ENCODE measurements at regions not wholly inside any gene's neighbourhood (a gene's known extent, or its start where the extent isn't known, plus 50 kb on each side); places are given as distances from the start of the nearest gene placed in this dataset.

- no peak overlapping the region for H3K27ac ChIP-seq (ENCODE audit: extremely low read depth, low read depth, low read length)
- BruUV-seq (replicated peaks) = no TSS peak
- no peak overlapping the region for H3K4me3 ChIP-seq
- H3K9me1 ChIP-seq (ENCODE audit: control insufficient read depth, insufficient read depth, low read length) = no peaks in the 10 kb centered on the region
- H3K9ac ChIP-seq (ENCODE audit: insufficient read depth in 1 of 2, low read depth in 2 of 2, low read length in 2 of 2) = no peak overlapping the region
- no peak overlapping the region for H2AFZ ChIP-seq (ENCODE audit: low read depth, low read length)
- no peak for DNase-seq (ENCODE audit: extremely low read depth in 1 of 4, low spot score in 3 of 4)
- H4K20me1 ChIP-seq (replicated peaks; ENCODE audit: control insufficient read depth, insufficient read depth, low read length) = no peaks in the 10 kb centered on the region
- ChIA-PET POLR2A (no interaction called here), CTCF (ENCODE audit: low intra/inter-chr PET ratio) (no interaction called here)
- no peaks in the 10 kb centered on the region for H3K9me3 ChIP-seq (replicated peaks; ENCODE audit: control insufficient read depth, insufficient read depth, low read depth, low read length)
- no peaks in the 10 kb centered on the region for H3K4me1 ChIP-seq (replicated peaks in 1 of 2; ENCODE audit: control insufficient read depth in 2 of 2, insufficient read depth in 2 of 2, low read length in 2 of 2)
- FAIRE-seq = no peak
- ATAC-seq = no peak
- intact Hi-C loops (cut with micrococcal nuclease) (no loop called here), in situ Hi-C loops (cut with MboI) (no loop called here)
- WGBS (ENCODE audit: insufficient coverage, low coverage, missing lambda C conversion rate) = 0% methylated on average over 4 of the region's 4 CpGs
- peaks cover 1 to 12% of the 10 kb centered on the region in 2 experiments; a peak in 3 of 5 replicates for H3K27me3 ChIP-seq (ENCODE audit: control insufficient read depth in 2 of 2, insufficient read depth in 2 of 2, low read length in 2 of 2)
- H3K36me3 ChIP-seq (ENCODE audit: control insufficient read depth, insufficient read depth, low read length) = no peaks in the 10 kb centered on the region
- H3K79me2 ChIP-seq (ENCODE audit: control insufficient read depth, insufficient read depth, low read length) = no peaks in the 10 kb centered on the region
- no peak overlapping the region for H3K4me2 ChIP-seq (ENCODE audit: insufficient read depth, low read length)
- TF ChIP-seq MCM2 (IDR thresholded peaks at IDR 0.05; ENCODE audit: low read depth) (no peak), STAT5A (IDR thresholded peaks at IDR 0.05; ENCODE audit: borderline replicate concordance, low read length) (no peak), REST (IDR thresholded peaks at IDR 0.05; ENCODE audit: borderline replicate concordance) (no peak), REST (CRISPR knock-in tag; IDR thresholded peaks at IDR 0.05; ENCODE audit: low read depth) (no peak), ZNF277 (CRISPR knock-in tag; IDR thresholded peaks at IDR 0.05; ENCODE audit: borderline replicate concordance) (no peak), MEF2D (tag; conservative IDR thresholded peaks at IDR 0.05; ENCODE audit: low read depth) (no peak), ZBTB17 (CRISPR knock-in tag; IDR thresholded peaks at IDR 0.05) (no peak), XRCC5 (IDR thresholded peaks at IDR 0.05; ENCODE audit: low read depth, low read length) (no peak), ZC3H8 (IDR thresholded peaks at IDR 0.05) (no peak), MXD1 (CRISPR knock-in tag; IDR thresholded peaks at IDR 0.05; ENCODE audit: borderline replicate concordance, poor library complexity, severe bottlenecking) (no peak)
Observed at GRCh38 chr2:122074201-122074600, 318.8 kb downstream of the TSN start.
